ENCODE measurements at regions not wholly inside any gene's neighbourhood (a gene's known extent, or its start where the extent isn't known, plus 50 kb on each side); places are given as distances from the start of the nearest gene placed in this dataset.

DNA sequence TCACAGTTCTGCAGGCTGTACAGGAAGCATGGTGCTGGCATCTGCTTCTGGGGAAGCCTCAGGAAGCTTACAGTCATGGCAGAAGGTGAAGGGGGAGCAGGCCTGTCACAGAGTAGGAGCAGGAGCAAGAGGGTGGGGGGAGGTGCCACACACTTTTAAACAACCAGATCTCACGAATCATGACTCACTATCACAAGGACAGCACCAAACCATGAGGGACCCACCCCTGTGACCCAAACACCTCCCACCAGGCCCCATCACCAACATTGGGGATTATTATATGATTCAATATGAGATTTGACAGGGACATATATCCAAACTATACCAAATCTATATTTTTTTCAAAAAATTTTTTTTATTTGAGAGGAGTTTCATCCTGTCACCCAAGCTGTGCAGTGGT, 51.0 kb upstream of the GLS start (continued):
- TF ChIP-seq, protein P1, sequence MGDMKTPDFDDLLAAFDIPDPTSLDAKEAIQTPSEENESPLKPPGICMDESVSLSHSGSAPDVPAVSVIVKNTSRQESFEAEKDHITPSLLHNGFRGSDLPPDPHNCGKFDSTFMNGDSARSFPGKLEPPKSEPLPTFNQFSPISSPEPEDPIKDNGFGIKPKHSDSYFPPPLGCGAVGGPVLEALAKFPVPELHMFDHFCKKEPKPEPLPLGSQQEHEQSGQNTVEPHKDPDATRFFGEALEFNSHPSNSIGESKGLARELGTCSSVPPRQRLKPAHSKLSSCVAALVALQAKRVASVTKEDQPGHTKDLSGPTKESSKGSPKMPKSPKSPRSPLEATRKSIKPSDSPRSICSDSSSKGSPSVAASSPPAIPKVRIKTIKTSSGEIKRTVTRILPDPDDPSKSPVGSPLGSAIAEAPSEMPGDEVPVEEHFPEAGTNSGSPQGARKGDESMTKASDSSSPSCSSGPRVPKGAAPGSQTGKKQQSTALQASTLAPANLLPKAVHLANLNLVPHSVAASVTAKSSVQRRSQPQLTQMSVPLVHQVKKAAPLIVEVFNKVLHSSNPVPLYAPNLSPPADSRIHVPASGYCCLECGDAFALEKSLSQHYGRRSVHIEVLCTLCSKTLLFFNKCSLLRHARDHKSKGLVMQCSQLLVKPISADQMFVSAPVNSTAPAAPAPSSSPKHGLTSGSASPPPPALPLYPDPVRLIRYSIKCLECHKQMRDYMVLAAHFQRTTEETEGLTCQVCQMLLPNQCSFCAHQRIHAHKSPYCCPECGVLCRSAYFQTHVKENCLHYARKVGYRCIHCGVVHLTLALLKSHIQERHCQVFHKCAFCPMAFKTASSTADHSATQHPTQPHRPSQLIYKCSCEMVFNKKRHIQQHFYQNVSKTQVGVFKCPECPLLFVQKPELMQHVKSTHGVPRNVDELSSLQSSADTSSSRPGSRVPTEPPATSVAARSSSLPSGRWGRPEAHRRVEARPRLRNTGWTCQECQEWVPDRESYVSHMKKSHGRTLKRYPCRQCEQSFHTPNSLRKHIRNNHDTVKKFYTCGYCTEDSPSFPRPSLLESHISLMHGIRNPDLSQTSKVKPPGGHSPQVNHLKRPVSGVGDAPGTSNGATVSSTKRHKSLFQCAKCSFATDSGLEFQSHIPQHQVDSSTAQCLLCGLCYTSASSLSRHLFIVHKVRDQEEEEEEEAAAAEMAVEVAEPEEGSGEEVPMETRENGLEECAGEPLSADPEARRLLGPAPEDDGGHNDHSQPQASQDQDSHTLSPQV (IDR thresholded peaks at IDR 0.05), result no peak
- TF ChIP-seq ZNF274 (IDR thresholded peaks at IDR 0.05; ENCODE audit: insufficient read depth, insufficient read length) (no peak), POLR2AphosphoS5 (IDR thresholded peaks at IDR 0.05; ENCODE audit: low read length) (no peak)
